HFFc6 (cell line): ENCODE measurements at regions not wholly inside any gene's neighbourhood (a gene's known extent, or its start where the extent isn't known, plus 50 kb on each side); places are given as distances from the start of the nearest gene placed in this dataset.

Experiments used
- DNase-seq: peaks from one replicate; pipeline ENCODE4 v3.0.0-alpha.2; 2018
- H3K27ac Mint-ChIP-seq: 2 replicates; pipeline ENCODE4 v1.8.0; 2020; ENCODE audit warnings: mild to moderate bottlenecking, mixed read lengths
- H3K27me3 Mint-ChIP-seq: 2 replicates; pipeline ENCODE4 v1.8.0; 2021; ENCODE audit warnings: mild to moderate bottlenecking, moderate library complexity, mixed read lengths; ENCODE audit not compliant: insufficient read depth
- H3K36me3 Mint-ChIP-seq: 2 replicates; pipeline ENCODE4 v1.8.0; 2021; ENCODE audit warnings: low read depth, mixed read lengths
- H3K4me1 Mint-ChIP-seq: 2 replicates; pipeline ENCODE4 v1.8.0; 2020; ENCODE audit warnings: low read depth, mixed read lengths
- H3K4me3 Mint-ChIP-seq: 2 replicates; pipeline ENCODE4 v1.8.0; 2020; ENCODE audit warnings: mild to moderate bottlenecking, moderate library complexity, mixed read lengths
- H3K9me3 Mint-ChIP-seq: 2 replicates; pipeline ENCODE4 v1.8.0; 2020; ENCODE audit warnings: mild to moderate bottlenecking, mixed read lengths
- TF ChIP-seq, protein P1 (sequence below): fragments of 200-600 bp; sonication (generic); IDR thresholded peaks from 2 replicates; pipeline ENCODE4 v1.5.0; 2021; ENCODE audit warnings: antibody characterized with exemption, mild to moderate bottlenecking

DNA sequence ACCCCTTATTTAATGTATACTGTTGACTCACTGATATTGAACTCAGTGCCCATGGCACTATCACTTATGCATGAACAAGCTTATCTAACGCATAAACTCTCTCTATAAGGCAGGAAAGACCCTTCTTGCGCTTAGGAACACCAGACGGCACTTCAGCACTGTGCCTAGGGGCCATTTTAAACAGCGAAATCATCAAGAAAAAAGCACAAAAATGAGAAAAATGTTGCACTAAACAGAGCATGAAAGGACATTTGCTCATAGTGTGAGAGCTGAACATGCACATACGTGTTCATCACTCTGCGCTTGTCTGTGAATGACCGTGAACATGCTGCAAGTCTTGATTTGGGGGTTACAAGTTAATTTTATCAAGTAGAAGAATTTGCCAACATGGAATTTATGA lies 109.6 kb downstream of the WDR11 start:
- Mint-ChIP-seq H3K9me3 (no peaks in the 10 kb centered on the region), H3K4me3 (no peak overlapping the region), H3K27ac (no peak overlapping the region), H3K36me3 (no peaks in the 10 kb centered on the region), H3K4me1 (no peaks in the 10 kb centered on the region), H3K27me3 (peaks cover 13% of the 10 kb centered on the region)
- DNase-seq: no peak
- TF ChIP-seq, protein P1, sequence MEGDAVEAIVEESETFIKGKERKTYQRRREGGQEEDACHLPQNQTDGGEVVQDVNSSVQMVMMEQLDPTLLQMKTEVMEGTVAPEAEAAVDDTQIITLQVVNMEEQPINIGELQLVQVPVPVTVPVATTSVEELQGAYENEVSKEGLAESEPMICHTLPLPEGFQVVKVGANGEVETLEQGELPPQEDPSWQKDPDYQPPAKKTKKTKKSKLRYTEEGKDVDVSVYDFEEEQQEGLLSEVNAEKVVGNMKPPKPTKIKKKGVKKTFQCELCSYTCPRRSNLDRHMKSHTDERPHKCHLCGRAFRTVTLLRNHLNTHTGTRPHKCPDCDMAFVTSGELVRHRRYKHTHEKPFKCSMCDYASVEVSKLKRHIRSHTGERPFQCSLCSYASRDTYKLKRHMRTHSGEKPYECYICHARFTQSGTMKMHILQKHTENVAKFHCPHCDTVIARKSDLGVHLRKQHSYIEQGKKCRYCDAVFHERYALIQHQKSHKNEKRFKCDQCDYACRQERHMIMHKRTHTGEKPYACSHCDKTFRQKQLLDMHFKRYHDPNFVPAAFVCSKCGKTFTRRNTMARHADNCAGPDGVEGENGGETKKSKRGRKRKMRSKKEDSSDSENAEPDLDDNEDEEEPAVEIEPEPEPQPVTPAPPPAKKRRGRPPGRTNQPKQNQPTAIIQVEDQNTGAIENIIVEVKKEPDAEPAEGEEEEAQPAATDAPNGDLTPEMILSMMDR: no peak

DNA sequence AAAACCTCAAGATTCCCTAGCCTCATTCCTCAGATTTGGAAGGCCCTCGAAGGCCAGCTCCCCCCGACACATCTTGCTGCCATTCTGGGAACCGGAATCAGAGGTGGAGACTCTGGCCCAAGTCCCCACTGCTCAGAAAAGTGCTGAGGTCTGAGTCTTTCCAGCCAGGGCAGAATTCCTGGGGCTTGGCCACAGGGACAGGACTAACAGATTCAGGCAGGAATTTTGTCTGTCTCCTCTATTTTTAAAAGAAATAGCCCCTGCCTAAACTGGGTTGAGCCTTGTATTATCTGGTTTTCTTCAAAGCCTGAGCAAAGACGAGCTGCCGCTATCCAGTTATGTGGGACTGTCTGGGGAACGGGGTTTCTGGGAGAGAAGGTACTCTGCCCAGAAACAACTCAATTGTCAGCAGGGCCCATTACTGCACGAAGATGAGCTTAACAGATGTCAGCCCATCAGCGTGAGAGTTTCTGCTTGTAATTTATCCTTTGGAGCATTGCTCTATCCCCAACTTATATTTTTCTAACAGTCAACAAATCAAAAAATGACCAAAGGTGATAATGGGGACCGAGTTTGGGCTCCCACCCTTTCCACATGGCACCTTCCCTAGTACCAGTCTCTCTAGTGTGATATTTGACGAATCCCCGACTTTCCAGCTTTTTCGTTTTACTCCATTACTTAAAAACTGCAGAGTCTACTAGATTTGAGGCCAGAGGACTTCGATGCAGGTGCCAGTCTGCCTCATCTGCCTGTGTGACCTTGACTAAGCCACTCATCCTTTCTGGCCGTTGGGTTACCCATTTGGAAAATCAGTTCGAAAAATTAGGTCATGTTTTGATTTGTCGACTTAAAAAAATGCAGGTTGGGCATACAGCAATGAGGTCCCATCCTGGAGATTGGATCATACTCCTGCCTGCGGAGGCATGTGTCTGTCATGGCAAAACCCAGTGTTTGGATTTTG lies 110.9 kb downstream of the WDR11 start:
- H3K27me3 Mint-ChIP-seq: peaks cover 13% of the 10 kb centered on the region
- no peaks in the 10 kb centered on the region for H3K4me1 Mint-ChIP-seq
- DNase-seq: no peak
- TF ChIP-seq, protein P1: no peak
- no peaks in the 10 kb centered on the region for H3K36me3 Mint-ChIP-seq
- peaks cover 2% of the 10 kb centered on the region; the same call in 1 of the 2 replicates for H3K9me3 Mint-ChIP-seq
- H3K4me3 Mint-ChIP-seq: no peak overlapping the region
- H3K27ac Mint-ChIP-seq: no peak overlapping the region

DNA sequence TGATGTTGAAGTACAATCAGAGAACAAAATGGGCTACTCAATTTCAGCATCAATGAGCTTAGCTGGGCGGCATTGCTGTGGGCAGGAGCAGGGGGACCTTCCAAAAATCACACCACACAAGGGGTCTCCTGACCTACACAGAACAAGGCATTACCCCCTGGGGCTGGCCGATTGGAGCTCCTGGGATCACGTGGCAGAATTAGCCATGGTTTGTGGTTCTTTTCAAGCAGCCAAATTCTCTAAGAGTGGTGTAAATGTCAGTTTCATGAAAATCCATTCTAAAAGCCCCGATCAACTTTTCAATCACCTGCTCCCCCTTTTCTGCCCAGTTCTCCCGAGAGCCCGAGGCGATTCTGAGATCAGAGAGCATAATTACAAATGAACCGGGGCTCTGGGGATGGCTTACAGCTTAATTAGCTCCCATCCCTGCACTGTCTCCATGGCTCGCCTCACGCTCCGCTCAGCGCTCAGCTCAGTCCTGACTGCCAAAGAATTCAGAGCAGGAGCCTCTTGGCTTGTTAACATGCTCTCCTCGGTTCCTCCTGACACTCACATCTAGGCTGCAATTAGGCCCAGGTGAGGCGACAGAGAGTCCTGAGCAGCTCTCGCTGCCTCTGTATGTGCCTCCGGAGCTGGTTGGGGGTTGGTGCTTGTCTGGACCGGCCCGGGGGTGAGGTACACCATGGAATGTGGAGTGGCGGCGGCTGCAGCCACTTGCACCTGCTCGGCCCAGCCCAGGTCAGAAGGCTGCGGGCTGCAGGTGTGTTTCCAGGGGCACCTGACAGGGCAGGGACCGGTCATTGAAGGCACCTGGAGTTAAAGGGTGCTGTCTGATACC lies 111.8 kb downstream of the WDR11 start:
- Mint-ChIP-seq H3K27me3 (peaks cover 13% of the 10 kb centered on the region), H3K4me3 (no peak overlapping the region), H3K4me1 (no peaks in the 10 kb centered on the region), H3K27ac (no peak overlapping the region), H3K9me3 (peaks cover 8% of the 10 kb centered on the region; the same call in 1 of the 2 replicates), H3K36me3 (no peaks in the 10 kb centered on the region)
- TF ChIP-seq, protein P1: no peak
- no peak for DNase-seq

DNA sequence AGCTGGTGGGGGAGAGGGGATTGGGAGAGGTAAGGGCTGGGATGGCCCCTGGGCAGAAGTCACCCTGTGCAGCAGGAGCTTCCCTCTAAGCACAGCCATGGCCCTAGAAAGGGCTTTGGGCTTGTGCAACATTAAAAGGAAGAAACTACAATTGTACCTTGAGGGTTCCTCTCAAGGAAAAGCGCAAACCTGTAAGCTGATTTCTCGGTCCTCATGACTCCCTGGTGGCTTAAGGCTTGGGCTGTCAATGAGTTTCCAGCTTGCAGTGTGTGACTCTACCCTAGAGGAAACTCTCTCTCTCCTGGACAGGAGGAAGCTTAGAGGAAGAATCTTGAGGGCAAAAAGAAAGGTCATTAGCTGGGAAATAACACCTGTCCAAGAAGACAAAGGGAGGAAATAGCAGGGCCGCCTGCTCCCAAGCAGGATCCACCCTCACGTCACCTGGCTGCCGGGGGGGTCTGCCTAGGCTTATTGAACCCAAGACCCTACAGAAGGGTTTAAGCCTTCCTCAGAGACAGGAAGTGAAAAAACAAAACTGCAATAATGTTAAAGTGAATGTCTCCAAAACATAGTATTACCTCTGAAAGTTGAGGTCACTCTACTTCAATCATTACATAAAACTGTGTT lies 112.5 kb downstream of the WDR11 start:
- DNase-seq: no peak
- no peak overlapping the region for H3K27ac Mint-ChIP-seq
- H3K4me1 Mint-ChIP-seq: no peaks in the 10 kb centered on the region
- TF ChIP-seq, protein P1: no peak
- peaks cover 13% of the 10 kb centered on the region for H3K27me3 Mint-ChIP-seq
- no peak overlapping the region for H3K4me3 Mint-ChIP-seq
- no peaks in the 10 kb centered on the region for H3K36me3 Mint-ChIP-seq
- H3K9me3 Mint-ChIP-seq: peaks cover 9% of the 10 kb centered on the region; the same call in 1 of the 2 replicates

DNA sequence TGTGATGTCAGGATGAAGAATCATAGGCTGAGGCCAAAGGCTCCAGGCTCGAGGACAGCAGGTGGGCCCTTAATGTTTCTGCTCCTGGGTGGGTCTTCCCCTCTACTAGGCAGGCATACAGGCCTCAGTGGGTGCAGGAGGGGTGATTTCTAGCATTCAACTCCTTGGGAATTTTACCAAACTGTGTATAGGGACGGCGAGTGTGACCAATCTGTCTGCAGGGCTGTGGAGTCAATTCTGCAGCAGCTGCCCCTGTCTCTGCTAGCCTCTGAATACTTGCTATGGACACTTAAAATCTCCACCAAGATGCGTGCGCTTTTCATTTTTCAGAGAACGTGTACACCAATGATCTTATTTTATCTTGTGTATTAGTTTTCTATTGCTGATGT lies 115.5 kb downstream of the WDR11 start:
- TF ChIP-seq, protein P1: no peak
- DNase-seq: no peak
- H3K9me3 Mint-ChIP-seq: peaks cover 13% of the 10 kb centered on the region; the same call in 1 of the 2 replicates
- no peaks in the 10 kb centered on the region for H3K4me1 Mint-ChIP-seq
- H3K4me3 Mint-ChIP-seq: no peak overlapping the region
- H3K27me3 Mint-ChIP-seq: peaks cover 13% of the 10 kb centered on the region
- H3K27ac Mint-ChIP-seq: no peak overlapping the region
- H3K36me3 Mint-ChIP-seq: no peaks in the 10 kb centered on the region
